NCI-H128 (cell line): ENCODE measurements at regions not wholly inside any gene's neighbourhood (a gene's known extent, or its start where the extent isn't known, plus 50 kb on each side); places are given as distances from the start of the nearest gene placed in this dataset.

Experiments used
- DNase-seq: peaks from one replicate; lab custom pipeline; 2025; ENCODE audit not compliant: unreplicated experiment; lab: John Stamatoyannopoulos, UW

GRCh38 chr3:31246293-31247062 is 286.2 kb upstream of the STT3B start:
- DNase-seq = no peak

DNA sequence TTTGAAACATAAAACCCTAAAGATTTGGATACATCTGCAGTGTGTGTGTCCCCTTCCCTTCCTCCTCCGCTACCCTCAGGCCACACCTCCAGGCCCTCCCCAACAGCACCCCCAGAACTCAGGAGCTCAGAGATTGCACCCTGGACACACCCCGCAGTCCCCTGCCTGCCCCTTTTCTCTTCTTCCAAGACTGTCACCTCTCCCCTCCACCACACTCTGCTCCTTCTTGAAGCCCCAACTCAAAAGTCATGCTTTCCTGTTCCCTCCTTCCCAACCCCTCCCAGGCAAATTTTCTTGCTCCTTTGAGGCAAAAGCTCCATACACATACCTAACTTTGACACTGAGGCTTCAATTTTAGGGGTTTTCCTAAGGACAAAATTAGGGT is 285.7 kb upstream of the STT3B start:
- DNase-seq = no peak

- no peak for DNase-seq
Measured at GRCh38 chr3:31247850-31248562, 284.7 kb upstream of the STT3B start.

GRCh38 chr3:31248563-31248992 is 284.1 kb upstream of the STT3B start:
- no peak for DNase-seq

- DNase-seq = no peak
Measured at GRCh38 chr3:31249545-31249944, 283.2 kb upstream of the STT3B start.

DNA sequence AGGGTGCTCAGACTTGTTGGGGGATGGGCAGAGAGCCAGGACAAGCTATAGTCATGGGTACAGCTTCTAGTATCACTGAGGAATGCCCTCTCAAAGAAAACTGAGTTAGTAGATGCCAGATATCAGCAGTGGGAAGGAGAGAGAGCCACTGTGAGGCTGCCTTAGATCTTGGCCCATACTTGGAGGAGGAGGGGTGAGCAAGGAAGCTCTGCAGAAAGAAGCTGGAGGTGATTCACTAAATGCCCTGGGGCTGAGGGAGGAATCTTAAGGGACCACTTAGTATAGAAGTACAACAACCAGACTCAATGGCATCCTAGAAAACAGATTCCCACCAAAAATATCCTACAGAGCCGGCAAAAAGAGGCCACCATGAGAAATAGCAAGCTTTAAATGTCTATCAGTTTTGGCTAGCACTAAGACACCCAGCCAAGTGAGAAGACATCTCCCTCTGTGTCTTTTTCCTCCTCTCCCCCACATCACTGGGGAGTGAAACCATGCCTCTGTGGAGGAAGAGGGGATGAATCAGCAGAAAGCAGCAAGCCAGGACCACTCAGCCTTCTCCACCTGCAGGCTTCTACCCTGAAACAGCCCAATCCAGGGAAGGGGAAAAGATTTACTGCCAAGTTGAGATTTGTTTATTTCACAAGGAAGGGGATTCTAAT is 282.5 kb upstream of the STT3B start:
- DNase-seq = no peak

DNA sequence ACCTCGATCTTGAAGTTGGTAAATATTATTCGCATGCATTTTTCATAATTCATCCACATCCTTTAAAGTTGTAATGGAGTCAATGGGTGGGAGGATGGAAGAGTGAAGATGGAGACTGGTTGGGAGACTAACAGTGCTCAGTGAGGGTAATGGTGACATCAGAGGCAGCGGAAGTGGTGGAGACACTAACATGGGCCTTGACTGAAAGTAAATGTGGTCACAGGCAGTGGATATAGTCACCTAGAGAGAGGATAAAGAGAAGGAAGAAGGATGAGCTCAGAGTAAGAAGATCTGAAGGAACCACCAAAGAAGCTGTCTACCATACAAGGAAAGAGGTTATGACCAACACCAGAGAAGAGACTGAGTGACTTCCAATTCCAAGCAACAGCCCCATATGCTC is 281.6 kb upstream of the STT3B start:
- DNase-seq = no peak

GRCh38 chr3:31252216-31253185 is 280.2 kb upstream of the STT3B start:
- DNase-seq = no peak

GRCh38 chr3:31253782-31254181 is 278.9 kb upstream of the STT3B start:
- no peak for DNase-seq

DNA sequence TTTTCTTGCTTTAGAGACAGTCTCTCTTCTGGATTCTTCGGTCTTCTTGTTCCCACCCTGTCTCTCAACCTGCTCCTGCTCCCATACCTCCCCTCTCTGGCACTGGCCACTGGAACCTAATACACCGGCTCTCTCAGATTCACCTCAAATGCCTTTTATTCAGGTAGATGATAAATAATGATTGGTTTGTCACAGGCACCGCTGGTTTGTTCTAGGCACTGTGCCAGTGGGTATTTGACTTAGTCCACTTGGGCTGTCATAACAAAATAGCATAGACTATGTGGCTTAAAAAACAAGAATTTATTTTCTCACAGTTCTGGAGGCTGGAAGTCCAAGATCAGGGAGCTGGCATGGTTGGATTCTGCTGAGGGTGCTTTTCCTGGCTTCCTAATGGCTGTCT is 278.2 kb upstream of the STT3B start:
- no peak for DNase-seq

- no peak for DNase-seq
Measured at GRCh38 chr3:31255007-31255581, 277.6 kb upstream of the STT3B start.

DNA sequence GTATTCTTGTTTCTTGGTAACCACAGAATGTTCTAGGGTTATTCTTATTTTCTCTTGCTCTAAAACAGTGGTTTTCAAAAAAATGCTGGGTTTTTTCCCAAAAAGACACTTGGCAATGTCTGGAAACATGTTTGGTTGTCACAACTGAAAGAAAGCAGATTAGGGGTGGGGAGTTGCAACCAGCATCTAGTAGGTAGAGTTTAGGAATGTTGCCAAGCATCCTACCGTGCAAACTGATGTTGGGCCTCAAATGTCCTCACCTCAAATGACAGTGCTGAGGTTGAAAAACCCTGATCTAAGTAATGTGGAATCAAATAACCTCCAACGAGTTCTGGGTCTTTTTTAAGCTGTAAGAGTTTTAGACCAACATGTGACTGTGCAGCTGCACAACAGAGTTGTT is 270.5 kb upstream of the STT3B start:
- no peak for DNase-seq

DNA sequence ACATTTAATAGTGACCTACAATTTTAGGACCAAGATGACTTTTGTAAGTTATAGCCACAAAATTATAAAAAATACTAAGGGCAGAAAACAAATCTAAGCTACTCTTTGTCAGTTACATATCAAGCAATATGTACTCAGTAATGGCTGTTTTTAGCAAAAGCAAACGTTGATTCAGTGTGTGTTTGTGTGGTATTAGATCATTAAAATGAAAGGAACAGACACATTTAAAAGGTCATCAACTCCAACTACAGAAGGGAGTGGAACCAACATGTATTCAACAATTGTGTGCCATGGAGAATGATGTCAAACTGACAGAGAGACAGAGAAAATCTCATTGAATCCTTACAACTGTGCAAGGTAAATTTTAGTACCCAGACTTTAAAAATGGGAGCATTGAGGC is 268.8 kb upstream of the STT3B start:
- DNase-seq = no peak

- no peak for DNase-seq
Measured at GRCh38 chr3:31265646-31266428, 266.9 kb upstream of the STT3B start.

- DNase-seq = no peak
Measured at GRCh38 chr3:31268868-31269267, 263.9 kb upstream of the STT3B start.

GRCh38 chr3:31270010-31270409 is 262.7 kb upstream of the STT3B start:
- no peak for DNase-seq

DNA sequence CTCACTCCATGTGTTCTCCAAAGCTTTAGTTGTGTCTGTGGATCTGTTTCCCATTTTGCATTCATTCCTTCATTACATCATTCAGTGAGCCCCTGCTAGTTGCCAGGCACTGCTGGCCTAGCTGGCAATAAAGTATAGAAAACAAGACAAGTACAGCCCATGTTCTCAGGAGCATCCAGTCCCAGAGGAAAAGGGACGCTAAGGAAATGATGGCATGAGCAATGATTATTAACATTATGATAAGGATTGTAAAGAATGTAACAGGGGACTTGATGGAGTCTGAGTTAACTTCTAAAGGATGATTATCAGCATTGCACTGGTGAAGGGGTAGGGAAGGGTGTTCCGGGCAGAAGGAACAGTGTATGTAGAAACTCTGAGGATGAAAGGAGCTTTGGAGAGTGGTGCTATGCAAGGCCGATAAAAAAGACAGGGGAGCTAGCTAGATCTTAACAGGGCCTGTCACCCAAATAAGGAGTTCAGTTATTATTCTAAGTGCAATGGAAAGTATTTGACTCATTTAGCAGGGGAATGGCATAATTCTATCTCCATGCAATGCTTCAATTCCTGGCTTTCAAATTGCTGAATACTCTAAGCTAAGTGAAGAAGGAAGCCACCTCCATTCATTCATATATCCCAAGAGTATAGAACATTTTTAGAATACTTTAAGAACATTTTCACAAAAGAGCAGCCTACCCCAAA is 258.2 kb upstream of the STT3B start:
- DNase-seq = no peak

DNA sequence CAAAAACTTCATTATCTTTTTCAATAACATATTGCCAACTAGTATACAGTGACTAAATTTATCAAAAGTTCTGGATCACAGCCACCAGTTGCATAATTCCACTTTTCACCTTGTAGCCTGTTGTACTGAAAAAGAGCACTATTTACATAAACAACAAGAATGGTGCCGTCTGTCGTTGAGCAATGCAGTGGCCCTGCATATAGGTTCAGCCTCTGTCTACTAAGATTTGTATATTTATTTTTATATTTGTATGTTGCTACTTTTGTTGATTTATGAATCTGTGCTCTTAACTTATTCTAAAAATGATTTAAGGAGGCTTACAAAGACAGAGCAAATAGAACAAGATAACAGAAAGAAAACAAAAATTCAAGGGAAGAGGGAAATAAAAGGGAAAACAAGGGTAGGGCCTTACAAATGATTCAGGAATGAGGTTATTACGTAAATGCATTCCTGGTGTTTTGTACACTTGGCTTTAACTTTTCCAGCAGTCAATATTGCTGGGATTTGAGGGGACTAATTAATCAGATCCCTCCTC is 257.6 kb upstream of the STT3B start:
- DNase-seq = no peak

- no peak for DNase-seq
Measured at GRCh38 chr3:31275583-31275982, 257.1 kb upstream of the STT3B start.
